ENCODE measurements at regions not wholly inside any gene's neighbourhood (a gene's known extent, or its start where the extent isn't known, plus 50 kb on each side); places are given as distances from the start of the nearest gene placed in this dataset.
A peak's percentile ranks its signal among the peaks of the same experiment; 100 is the strongest.

DNA sequence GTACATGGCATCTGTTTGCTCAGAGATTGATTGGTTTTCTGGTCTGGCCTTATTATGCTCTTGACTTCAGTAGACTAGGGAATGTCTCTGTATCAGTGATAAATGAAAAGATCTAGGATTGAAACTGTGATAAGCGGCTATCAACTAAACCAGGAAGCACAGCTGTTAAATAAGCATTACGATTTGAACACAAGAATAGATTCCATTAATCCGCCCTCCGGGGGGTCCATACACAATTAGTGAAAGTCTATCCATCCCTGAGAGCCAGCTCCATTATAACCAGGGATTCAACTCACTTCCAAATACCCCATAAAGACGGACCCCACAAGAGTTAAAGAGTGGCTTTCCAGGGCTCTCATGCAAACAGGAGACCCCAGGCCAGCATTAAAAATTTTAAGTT lies 279.0 kb downstream of the GRIN2B start:
- DNase-seq (ENCODE audit: low read depth): no peak
- H3K4me3 ChIP-seq (ENCODE audit: low read depth, low read length): no peak overlapping the region

DNA sequence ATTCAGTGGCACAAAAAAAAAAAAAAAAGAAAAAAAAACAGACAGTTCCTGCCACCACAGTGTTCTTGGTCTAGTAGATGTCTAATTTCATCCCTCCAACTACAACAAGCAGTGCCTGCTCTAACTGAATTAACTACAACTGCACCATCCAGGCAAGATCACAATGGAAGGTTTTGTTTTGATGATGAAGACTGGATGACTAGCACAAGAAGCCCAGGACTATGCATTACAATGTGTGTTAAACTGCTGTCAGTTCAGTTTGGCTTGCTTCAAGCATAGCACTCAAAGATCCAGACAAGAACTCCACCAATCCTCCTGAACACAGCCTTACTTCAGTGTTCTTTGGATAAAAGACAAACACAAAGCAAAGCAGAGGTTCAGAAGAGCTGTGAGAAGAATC lies 279.9 kb downstream of the GRIN2B start:
- DNase-seq (ENCODE audit: low read depth): no peak
- H3K4me3 ChIP-seq (ENCODE audit: low read depth, low read length): no peak overlapping the region

GRCh38 chr12:13697973-13698372 lies 283.4 kb downstream of the GRIN2B start:
- no peak overlapping the region for H3K4me3 ChIP-seq (ENCODE audit: low read depth, low read length)
- no peak for DNase-seq (ENCODE audit: low read depth)

DNA sequence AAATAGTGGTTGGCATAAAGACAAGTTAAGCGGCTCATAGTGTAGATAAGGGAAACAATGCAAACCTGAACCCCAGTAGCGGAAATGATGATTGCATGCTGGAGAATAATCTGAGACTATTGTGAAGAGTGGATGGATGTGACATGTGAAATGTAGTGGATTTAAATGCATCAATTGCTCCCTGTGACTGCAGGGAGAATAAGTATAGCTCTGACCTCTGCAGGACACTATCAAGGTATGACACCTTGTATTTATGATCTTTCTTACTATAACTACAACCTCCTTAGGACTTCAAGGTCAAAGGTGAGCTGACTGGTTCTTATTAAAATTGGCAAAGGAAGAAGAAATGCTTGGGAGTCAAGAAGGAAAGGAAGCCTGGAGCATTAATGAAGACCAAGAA lies 285.6 kb downstream of the GRIN2B start:
- H3K4me3 ChIP-seq (ENCODE audit: low read depth, low read length): no peak overlapping the region
- no peak for DNase-seq (ENCODE audit: low read depth)

GRCh38 chr12:13692332-13692731 lies 289.1 kb downstream of the GRIN2B start:
- DNase-seq (ENCODE audit: low read depth): no peak
- H3K4me3 ChIP-seq (ENCODE audit: low read depth, low read length): no peak overlapping the region

GRCh38 chr12:13691598-13691997 lies 289.8 kb downstream of the GRIN2B start:
- H3K4me3 ChIP-seq (ENCODE audit: low read depth, low read length): no peak overlapping the region
- DNase-seq (ENCODE audit: low read depth): no peak

- no peak for DNase-seq (ENCODE audit: low read depth)
- H3K4me3 ChIP-seq (ENCODE audit: low read depth, low read length): no peak overlapping the region
These were observed 293.8 kb downstream of the GRIN2B start for GRCh38 chr12:13687633-13688032.

GRCh38 chr12:13686260-13686659 lies 295.1 kb downstream of the GRIN2B start:
- no peak for DNase-seq (ENCODE audit: low read depth)
- no peak overlapping the region for H3K4me3 ChIP-seq (ENCODE audit: low read depth, low read length)

DNA sequence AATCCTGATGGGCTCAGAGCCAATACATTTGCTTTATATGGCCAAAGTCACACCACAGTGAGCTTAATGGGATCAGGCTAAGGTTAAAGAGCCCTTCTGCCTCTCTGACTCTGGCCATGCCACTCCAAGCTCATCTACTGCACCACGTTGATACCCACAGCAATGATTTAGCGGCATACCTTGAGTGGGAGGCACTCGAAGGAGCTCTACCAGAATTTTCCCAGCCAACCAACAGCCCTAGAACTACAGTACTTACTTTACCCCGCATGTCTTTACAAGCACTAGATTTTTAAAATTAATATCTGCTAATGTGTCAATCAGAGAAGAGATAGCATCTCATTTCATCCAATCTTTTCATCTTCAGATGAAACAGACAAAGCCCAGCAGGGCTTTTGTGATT lies 300.5 kb downstream of the GRIN2B start:
- DNase-seq (ENCODE audit: low read depth): no peak
- H3K4me3 ChIP-seq (ENCODE audit: low read depth, low read length): no peak overlapping the region

DNA sequence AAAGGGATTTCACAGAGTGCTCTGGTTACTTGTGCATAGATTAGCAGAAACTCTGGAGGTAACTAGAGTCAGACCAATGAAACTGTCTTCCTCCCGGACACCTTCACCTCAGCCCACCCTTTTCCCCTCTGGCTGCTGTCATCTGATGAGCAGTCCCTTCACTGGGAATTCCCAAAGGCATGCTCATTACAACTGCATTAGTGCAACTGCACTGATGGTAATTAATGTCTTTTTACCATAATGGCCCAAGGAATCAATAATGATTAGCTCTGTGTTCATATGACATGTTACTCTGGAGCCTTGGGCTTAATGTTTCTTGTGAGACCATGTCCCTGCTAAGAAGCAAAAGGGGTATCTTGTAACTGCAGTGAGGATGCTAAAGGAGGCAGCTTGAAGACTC lies 304.5 kb downstream of the GRIN2B start:
- no peak for DNase-seq (ENCODE audit: low read depth)
- H3K4me3 ChIP-seq (ENCODE audit: low read depth, low read length): no peak overlapping the region

- no peak overlapping the region for H3K4me3 ChIP-seq (ENCODE audit: low read depth, low read length)
- DNase-seq (ENCODE audit: low read depth): no peak
These were observed 311.0 kb downstream of the GRIN2B start for GRCh38 chr12:13670285-13670866.

DNA sequence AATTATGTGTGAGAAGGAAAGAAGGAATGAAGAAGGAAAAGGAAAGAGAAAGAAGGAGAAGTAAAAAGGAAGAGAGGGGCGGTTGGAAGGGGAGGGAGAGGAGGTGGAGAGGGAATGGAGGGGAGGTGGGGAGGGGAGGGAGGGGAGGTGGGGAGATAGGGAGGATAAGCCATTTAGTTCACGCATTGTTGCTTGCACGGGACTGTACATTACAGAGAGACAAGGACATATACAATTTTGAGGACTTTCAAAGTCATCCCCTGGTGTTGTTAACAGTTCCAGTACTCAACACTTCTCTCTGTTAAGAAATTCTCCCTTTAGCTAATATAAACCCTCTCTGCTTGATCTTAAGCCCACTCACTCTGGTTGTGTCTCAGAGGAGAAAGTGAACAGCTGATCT lies 312.5 kb downstream of the GRIN2B start:
- DNase-seq (ENCODE audit: low read depth): no peak
- H3K4me3 ChIP-seq (ENCODE audit: low read depth, low read length): no peak overlapping the region

GRCh38 chr12:13666806-13667205 lies 314.6 kb downstream of the GRIN2B start:
- no peak overlapping the region for H3K4me3 ChIP-seq (ENCODE audit: low read depth, low read length)
- no peak for DNase-seq (ENCODE audit: low read depth)

- peak; percentile 14 for DNase-seq (ENCODE audit: low read depth)
- no peak overlapping the region for H3K4me3 ChIP-seq (ENCODE audit: low read depth, low read length)
These were observed 320.2 kb downstream of the GRIN2B start for GRCh38 chr12:13661005-13661887.

- H3K4me3 ChIP-seq (ENCODE audit: low read depth, low read length): no peak overlapping the region
- DNase-seq (ENCODE audit: low read depth): no peak
These were observed 326.9 kb downstream of the GRIN2B start for GRCh38 chr12:13654456-13654855.

DNA sequence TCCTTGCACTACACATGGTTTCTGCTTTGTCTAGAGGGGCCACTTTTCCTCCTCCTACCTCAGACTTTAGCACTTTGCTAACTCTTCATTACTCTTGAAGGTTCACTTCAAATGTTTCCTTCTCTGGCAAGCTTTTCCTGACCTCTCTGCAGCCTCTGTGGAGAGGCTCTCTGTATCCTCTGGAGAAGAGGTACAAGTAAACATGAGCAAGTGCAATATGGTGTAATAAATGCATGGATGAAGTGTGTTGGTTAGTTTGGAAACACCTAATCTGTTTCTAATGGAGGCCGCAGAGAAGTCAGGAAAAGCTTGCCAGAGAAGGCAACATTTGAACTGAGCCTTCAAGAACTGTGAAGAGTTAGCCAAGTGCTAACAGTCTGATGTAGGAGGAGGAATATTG lies 329.3 kb downstream of the GRIN2B start:
- DNase-seq (ENCODE audit: low read depth): no peak
- no peak overlapping the region for H3K4me3 ChIP-seq (ENCODE audit: low read depth, low read length)

- no peak overlapping the region for H3K4me3 ChIP-seq (ENCODE audit: low read depth, low read length)
- no peak for DNase-seq (ENCODE audit: low read depth)
These were observed 345.7 kb downstream of the GRIN2B start for GRCh38 chr12:13635709-13636108.

DNA sequence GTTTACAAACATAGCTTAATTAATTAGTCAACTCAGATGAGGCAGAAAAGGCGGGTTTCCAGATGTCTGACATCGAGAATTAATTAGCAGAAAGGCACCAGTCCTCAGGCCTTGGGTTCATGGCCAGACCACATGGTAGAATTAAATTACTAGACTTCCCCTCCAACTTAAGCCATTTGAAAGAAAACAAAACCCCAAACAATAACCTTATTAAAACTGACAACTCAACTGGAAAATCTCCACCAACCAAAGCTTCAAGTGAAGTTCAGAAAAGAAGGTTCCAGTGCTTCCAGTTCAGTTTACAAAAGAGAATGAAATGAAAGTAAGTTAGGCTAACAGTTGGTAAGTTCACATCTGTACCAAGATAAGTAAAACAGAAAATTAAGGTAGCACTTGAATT lies 349.5 kb downstream of the GRIN2B start:
- DNase-seq (ENCODE audit: low read depth): no peak
- H3K4me3 ChIP-seq (ENCODE audit: low read depth, low read length): no peak overlapping the region

GRCh38 chr12:13630354-13630753 lies 351.0 kb downstream of the GRIN2B start:
- no peak for DNase-seq (ENCODE audit: low read depth)
- H3K4me3 ChIP-seq (ENCODE audit: low read depth, low read length): no peak overlapping the region

DNA sequence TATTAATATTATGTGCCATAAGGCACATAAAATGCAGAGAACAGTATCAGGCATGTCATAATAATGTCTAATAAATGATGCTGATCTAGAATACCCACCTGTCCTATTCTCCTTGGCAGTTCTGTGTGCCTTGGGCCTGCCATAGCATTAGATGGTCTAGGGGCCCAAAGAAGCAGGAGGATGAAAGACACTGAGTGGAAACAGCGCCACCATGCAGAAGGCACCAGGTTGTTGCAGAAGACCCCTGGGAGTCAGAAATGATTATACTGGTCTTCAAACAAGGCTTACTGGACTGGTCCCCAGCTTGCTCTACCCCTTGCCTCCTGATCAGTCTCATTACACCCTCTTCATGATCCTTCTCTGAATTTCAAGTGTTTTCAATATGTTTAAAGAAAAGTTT lies 353.3 kb downstream of the GRIN2B start:
- no peak overlapping the region for H3K4me3 ChIP-seq (ENCODE audit: low read depth, low read length)

DNA sequence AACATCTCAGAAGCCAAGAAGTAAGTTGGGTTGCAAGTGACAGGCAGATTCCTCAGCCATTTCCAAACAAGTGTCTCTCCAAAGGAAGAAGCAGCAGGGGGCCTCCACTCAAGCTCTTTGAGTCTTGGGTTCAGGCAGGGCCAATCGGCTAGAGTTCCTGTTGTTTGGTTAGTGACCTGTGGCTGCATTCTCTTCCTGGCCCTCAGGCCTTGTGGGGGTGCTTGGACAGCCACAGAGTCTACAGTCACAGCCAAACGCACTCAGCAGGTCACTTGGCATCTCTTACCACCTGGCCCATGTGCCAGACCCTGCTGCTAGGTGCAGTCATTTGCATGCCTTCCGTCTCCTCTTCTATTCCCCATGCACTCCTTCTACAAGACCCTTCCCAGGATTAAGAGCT lies 353.9 kb downstream of the GRIN2B start:
- no peak for DNase-seq (ENCODE audit: low read depth)
- no peak overlapping the region for H3K4me3 ChIP-seq (ENCODE audit: low read depth, low read length)

More for the DNA sequence above, 353.3 kb downstream of the GRIN2B start:
- DNase-seq (ENCODE audit: low read depth): no peak

All from skeletal muscle cell (primary cell).